Mucosa of stomach (tissue), 1 donor: ENCODE measurements at regions not wholly inside any gene's neighbourhood (a gene's known extent, or its start where the extent isn't known, plus 50 kb on each side); places are given as distances from the start of the nearest gene placed in this dataset.

Experiments used
- H3K27me3 ChIP-seq: one replicate; pipeline ENCODE4 v1.7.0; 2013; ENCODE audit warnings: mild to moderate bottlenecking, low read length; ENCODE audit not compliant: control insufficient read depth, insufficient read depth
- H3K36me3 ChIP-seq: one replicate; pipeline ENCODE4 v1.7.0; 2013; ENCODE audit warnings: low read length; ENCODE audit not compliant: control insufficient read depth, insufficient read depth
- H3K4me1 ChIP-seq: one replicate; pipeline ENCODE4 v1.7.0; 2013; ENCODE audit warnings: mild to moderate bottlenecking, low read length; ENCODE audit not compliant: control insufficient read depth, insufficient read depth
- H3K4me3 ChIP-seq: one replicate; pipeline ENCODE4 v1.7.0; 2013; ENCODE audit warnings: low read length
- H3K9ac ChIP-seq: one replicate; pipeline ENCODE4 v1.7.0; 2013; ENCODE audit warnings: mild to moderate bottlenecking, low read length, moderate library complexity
- H3K9me3 ChIP-seq: one replicate; pipeline ENCODE4 v1.7.0; 2013; ENCODE audit warnings: mild to moderate bottlenecking, low read length, moderate library complexity; ENCODE audit not compliant: control insufficient read depth
- donor health status: Pancreatic carcinoma.

- peaks cover 13% of the 10 kb centered on the region for H3K4me1 ChIP-seq
- no peak overlapping the region for H3K4me3 ChIP-seq
- no peak overlapping the region for H3K9ac ChIP-seq
- no peaks in the 10 kb centered on the region for H3K9me3 ChIP-seq
- no peaks in the 10 kb centered on the region for H3K36me3 ChIP-seq
- H3K27me3 ChIP-seq, result no peaks in the 10 kb centered on the region
Observed at GRCh38 chr10:78758176-78758575, 310.6 kb upstream of the ZMIZ1 start.

- H3K9ac ChIP-seq, result no peak overlapping the region
- H3K4me1 ChIP-seq, result peaks cover 13% of the 10 kb centered on the region
- no peaks in the 10 kb centered on the region for H3K27me3 ChIP-seq
- H3K4me3 ChIP-seq, result no peak overlapping the region
- no peaks in the 10 kb centered on the region for H3K9me3 ChIP-seq
- no peaks in the 10 kb centered on the region for H3K36me3 ChIP-seq
Observed at GRCh38 chr10:78759456-78760120, 309.2 kb upstream of the ZMIZ1 start.

DNA sequence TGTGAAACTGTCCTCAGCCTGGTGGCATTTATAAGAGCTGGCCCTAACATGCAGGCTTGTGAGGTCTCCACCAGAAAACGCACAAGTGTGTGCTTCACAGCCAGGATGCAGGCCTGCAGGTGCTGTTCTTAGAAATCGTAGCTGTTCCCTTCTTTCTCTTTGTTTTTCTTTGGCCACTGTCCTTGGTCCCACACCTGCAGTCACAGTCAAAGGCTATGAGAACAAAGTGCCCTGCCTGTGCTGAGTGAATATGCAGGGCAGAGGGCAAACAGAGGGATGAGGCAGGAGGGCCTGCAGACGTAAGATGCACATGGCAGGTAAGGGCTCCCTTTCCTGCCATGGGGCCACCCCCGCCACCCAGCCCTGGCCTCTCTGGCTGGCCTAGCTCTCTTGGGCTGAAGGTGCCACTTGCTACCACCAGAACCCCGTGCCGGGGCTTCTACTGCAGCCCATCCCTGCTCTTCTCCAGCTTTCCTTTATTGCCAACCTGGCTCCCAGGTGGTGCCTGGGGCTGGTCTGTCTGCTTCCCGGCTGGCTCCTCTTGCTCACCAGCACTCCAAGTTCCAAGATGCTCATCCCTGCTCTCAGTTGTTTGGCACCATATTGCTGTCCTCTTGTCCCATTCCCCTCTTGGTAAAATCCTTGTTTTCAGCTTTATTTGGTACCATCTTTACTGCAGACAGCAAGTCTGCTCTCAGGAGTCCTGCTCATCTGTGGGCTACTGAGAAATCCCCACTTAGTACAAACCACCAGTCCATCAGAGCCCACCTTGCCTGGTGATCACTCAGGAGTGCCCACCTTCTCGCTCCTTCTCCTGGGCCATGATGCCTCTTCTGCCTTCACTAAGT is 308.1 kb upstream of the ZMIZ1 start:
- Histone ChIP-seq H3K4me1 (peaks cover 13% of the 10 kb centered on the region), H3K9me3 (no peaks in the 10 kb centered on the region), H3K9ac (no peak overlapping the region)

DNA sequence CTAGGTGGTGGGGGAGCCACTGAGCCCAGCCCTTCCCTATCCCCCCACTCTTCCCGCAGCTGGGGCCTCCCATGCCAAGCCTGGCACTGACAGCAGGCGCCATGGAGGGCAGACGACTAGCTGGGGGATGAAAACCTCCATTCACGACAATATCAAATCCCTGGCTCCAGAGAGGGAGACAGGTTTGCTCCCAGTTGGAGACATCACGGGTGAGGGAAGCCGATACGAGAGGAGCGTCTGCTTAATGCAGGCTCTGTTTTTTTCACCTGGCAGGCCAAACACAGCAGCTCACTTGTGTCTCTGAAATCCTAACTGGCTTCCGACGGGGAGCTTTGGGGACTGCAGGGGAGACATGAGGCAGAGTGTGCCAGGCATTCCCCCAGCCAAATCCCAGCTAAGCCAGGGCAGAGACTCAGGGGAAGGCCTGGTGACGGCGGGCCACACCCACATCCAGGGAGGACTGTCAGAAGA is 307.4 kb upstream of the ZMIZ1 start:
- H3K4me3 ChIP-seq, result no peak overlapping the region
- peaks cover 10% of the 10 kb centered on the region for H3K4me1 ChIP-seq
- H3K27me3 ChIP-seq, result no peaks in the 10 kb centered on the region
- no peak overlapping the region for H3K9ac ChIP-seq
- no peaks in the 10 kb centered on the region for H3K9me3 ChIP-seq
- no peaks in the 10 kb centered on the region for H3K36me3 ChIP-seq

More for the DNA sequence above, 308.1 kb upstream of the ZMIZ1 start:
- H3K27me3 ChIP-seq, result no peaks in the 10 kb centered on the region
- H3K4me3 ChIP-seq, result no peak overlapping the region
- no peaks in the 10 kb centered on the region for H3K36me3 ChIP-seq

- H3K4me3 ChIP-seq, result no peak overlapping the region
- no peaks in the 10 kb centered on the region for H3K36me3 ChIP-seq
- H3K27me3 ChIP-seq, result no peaks in the 10 kb centered on the region
- no peak overlapping the region for H3K9ac ChIP-seq
- H3K9me3 ChIP-seq, result no peaks in the 10 kb centered on the region
- H3K4me1 ChIP-seq, result peaks cover 2% of the 10 kb centered on the region
Observed at GRCh38 chr10:78762086-78762630, 306.6 kb upstream of the ZMIZ1 start.

DNA sequence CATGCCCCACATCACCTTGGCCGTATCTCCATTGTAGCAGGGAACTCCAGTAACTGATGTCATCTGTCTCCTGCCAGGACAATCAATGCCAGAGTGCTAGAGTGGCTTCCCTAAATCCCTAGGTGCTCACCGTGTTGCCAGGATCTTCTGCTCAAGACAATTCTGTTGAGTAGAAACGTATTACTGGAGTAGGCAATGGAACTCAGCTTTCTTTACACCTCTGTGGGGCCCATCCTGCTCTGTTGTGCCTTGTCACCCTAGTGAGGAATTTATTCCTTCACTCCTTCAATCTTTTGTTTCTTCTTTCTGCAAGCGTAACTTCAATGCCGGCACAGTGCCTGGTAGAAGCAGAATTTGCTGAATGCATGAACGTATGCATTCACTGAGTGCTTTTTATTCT is 305.5 kb upstream of the ZMIZ1 start:
- Histone ChIP-seq H3K9ac (no peak overlapping the region), H3K9me3 (no peaks in the 10 kb centered on the region), H3K36me3 (no peaks in the 10 kb centered on the region), H3K4me1 (no peaks in the 10 kb centered on the region), H3K27me3 (no peaks in the 10 kb centered on the region), H3K4me3 (no peak overlapping the region)

- no peak overlapping the region for H3K4me3 ChIP-seq
- no peaks in the 10 kb centered on the region for H3K36me3 ChIP-seq
- H3K4me1 ChIP-seq, result no peaks in the 10 kb centered on the region
- no peak overlapping the region for H3K9ac ChIP-seq
- H3K27me3 ChIP-seq, result no peaks in the 10 kb centered on the region
- no peaks in the 10 kb centered on the region for H3K9me3 ChIP-seq
Observed at GRCh38 chr10:78763651-78764395, 304.9 kb upstream of the ZMIZ1 start.

- Histone ChIP-seq H3K9ac (no peak overlapping the region), H3K27me3 (no peaks in the 10 kb centered on the region), H3K4me3 (no peak overlapping the region)
Observed at GRCh38 chr10:78764436-78764835, 304.3 kb upstream of the ZMIZ1 start.

GRCh38 chr10:78764846-78765430 is 303.8 kb upstream of the ZMIZ1 start:
- Histone ChIP-seq H3K27me3 (no peaks in the 10 kb centered on the region), H3K9me3 (no peaks in the 10 kb centered on the region), H3K4me1 (no peaks in the 10 kb centered on the region), H3K9ac (no peak overlapping the region), H3K36me3 (no peaks in the 10 kb centered on the region), H3K4me3 (no peak overlapping the region)

More at GRCh38 chr10:78764436-78764835, 304.3 kb upstream of the ZMIZ1 start:
- no peaks in the 10 kb centered on the region for H3K9me3 ChIP-seq
- H3K4me1 ChIP-seq, result no peaks in the 10 kb centered on the region
- H3K36me3 ChIP-seq, result no peaks in the 10 kb centered on the region

- Histone ChIP-seq H3K36me3 (no peaks in the 10 kb centered on the region), H3K9ac (no peak overlapping the region), H3K9me3 (no peaks in the 10 kb centered on the region), H3K27me3 (no peaks in the 10 kb centered on the region), H3K4me3 (no peak overlapping the region), H3K4me1 (no peaks in the 10 kb centered on the region)
Observed at GRCh38 chr10:78765726-78766335, 302.9 kb upstream of the ZMIZ1 start.

DNA sequence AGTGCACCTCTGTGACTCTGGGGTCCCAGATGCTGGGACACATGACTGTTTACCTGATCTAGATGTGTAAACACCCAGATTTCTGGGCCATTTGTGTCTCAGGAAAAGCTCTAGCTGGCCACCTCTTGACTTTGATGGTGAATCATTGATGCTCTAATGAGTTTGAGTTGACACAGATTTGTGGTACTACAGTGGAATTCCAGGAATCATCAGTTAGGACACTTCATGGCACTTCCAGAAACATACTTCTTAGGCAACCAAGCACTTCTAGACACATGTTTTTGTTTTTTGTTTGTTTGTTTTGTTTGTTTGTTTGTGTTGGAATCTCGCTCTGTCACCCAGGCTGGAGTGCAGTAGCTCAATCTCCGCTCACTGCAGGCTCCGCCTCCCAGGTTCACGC is 302.2 kb upstream of the ZMIZ1 start:
- Histone ChIP-seq H3K9me3 (no peaks in the 10 kb centered on the region), H3K4me3 (no peak overlapping the region), H3K27me3 (no peaks in the 10 kb centered on the region), H3K36me3 (no peaks in the 10 kb centered on the region), H3K9ac (no peak overlapping the region), H3K4me1 (no peaks in the 10 kb centered on the region)
